Effector CD4-positive, alpha-beta T cell (primary cell): ENCODE measurements at regions not wholly inside any gene's neighbourhood (a gene's known extent, or its start where the extent isn't known, plus 50 kb on each side); places are given as distances from the start of the nearest gene placed in this dataset.
"Not testable (repeated sequence)": the region's sequence is repeated elsewhere in the genome, so short reads cannot be mapped to it uniquely, and the experiment has no call there.

Source experiments
- DNase-seq: peaks from one replicate; pipeline ENCODE4 v3.0.0-alpha.2; 2020

GRCh38 chr4:15294832-15295231 lies 133.0 kb upstream of the C1QTNF7 start:
- no peak for DNase-seq

GRCh38 chr4:15295421-15296162 lies 132.2 kb upstream of the C1QTNF7 start:
- DNase-seq, result no peak

- no peak for DNase-seq
Observed at GRCh38 chr4:15297344-15297743, 130.5 kb upstream of the C1QTNF7 start.

GRCh38 chr4:15299627-15300026 lies 128.2 kb upstream of the C1QTNF7 start:
- no peak for DNase-seq

GRCh38 chr4:15303052-15303641 lies 124.7 kb upstream of the C1QTNF7 start:
- no peak for DNase-seq

GRCh38 chr4:15314974-15315373 lies 112.9 kb upstream of the C1QTNF7 start:
- no peak for DNase-seq

GRCh38 chr4:15317246-15317645 lies 110.6 kb upstream of the C1QTNF7 start:
- no peak for DNase-seq

- no peak for DNase-seq
Observed at GRCh38 chr4:15318621-15319348, 109.0 kb upstream of the C1QTNF7 start.

GRCh38 chr4:15320121-15320678 lies 107.6 kb upstream of the C1QTNF7 start:
- DNase-seq, result no peak

GRCh38 chr4:15322006-15322405 lies 105.8 kb upstream of the C1QTNF7 start:
- no peak for DNase-seq

- no peak for DNase-seq
Observed at GRCh38 chr4:15325987-15326386, 101.8 kb upstream of the C1QTNF7 start.

- DNase-seq, result no peak
Observed at GRCh38 chr4:15327311-15328298, 100.2 kb upstream of the C1QTNF7 start.

- no peak for DNase-seq
Observed at GRCh38 chr4:15331930-15332329, 95.9 kb upstream of the C1QTNF7 start.

- DNase-seq, result no peak
Observed at GRCh38 chr4:15332377-15332776, 95.5 kb upstream of the C1QTNF7 start.

GRCh38 chr4:15333692-15334633 lies 93.9 kb upstream of the C1QTNF7 start:
- no peak for DNase-seq

- DNase-seq, result no peak
Observed at GRCh38 chr4:15336410-15337167, 91.2 kb upstream of the C1QTNF7 start.

GRCh38 chr4:15337168-15337657 lies 90.6 kb upstream of the C1QTNF7 start:
- DNase-seq, result not testable (repeated sequence)

- no peak for DNase-seq
Observed at GRCh38 chr4:15339737-15340136, 88.1 kb upstream of the C1QTNF7 start.

- no peak for DNase-seq
Observed at GRCh38 chr4:15340332-15340731, 87.5 kb upstream of the C1QTNF7 start.
